Erythroblast (primary cell): ENCODE measurements at regions not wholly inside any gene's neighbourhood (a gene's known extent, or its start where the extent isn't known, plus 50 kb on each side); places are given as distances from the start of the nearest gene placed in this dataset.

Source experiments
- DNase-seq, 2 experiments: peaks; one replicate each; lab custom pipeline; 2025; lab: John Stamatoyannopoulos, UW
- GATA1 ChIP-seq: IDR thresholded peaks from 2 replicates; pipeline ENCODE4 v1.6.1; 2011; ENCODE audit warnings: low read depth, mild to moderate bottlenecking, control low read depth, low read length, moderate library complexity
- POLR2A ChIP-seq: IDR thresholded peaks from 2 replicates; pipeline ENCODE4 v1.6.1; 2011; ENCODE audit warnings: mild to moderate bottlenecking, low read length

DNA sequence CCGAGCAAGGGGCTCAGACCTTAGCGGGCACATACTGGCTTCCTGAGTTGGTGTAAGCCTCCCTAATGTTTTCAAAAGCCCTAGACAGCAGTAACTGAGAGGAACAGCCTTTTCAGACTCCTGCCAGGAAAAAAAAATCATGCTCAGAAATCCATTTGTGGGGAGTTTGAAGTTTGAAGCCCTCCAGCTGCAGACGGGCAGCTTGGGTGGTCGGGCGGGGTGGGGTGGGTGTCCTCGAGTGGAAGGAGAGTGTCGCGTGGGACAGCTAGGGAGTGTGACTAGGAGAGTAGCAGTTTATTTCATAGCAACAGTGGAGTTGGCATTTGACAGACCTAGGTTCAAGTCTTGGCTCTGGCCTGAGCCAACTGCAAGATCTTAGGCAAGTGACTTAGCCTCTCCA, 90.7 kb upstream of the PITX1 start:
- TF ChIP-seq GATA1 (no peak), POLR2A (no peak)
- no peak for DNase-seq

DNA sequence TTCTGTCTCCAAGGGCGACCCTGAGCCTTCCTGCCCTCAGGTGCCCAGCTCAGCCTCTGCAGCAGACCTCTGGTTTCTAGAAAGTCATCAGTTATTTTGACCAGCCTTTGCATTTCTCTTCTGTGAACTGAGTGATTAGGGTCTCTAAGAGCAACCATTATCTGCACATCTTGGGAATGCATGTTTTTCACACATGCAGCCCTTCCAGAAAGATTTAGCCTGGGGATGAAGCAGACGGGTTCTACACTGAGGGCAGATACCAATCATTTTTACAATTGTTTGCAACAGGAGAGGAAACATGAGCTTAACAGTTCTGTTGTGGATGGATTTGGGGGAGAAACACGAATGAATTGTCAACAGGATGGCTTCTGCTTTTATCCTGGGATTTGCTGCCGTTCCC, 90.1 kb upstream of the PITX1 start:
- no peak for DNase-seq
- TF ChIP-seq POLR2A: no peak
- no peak for TF ChIP-seq GATA1

DNA sequence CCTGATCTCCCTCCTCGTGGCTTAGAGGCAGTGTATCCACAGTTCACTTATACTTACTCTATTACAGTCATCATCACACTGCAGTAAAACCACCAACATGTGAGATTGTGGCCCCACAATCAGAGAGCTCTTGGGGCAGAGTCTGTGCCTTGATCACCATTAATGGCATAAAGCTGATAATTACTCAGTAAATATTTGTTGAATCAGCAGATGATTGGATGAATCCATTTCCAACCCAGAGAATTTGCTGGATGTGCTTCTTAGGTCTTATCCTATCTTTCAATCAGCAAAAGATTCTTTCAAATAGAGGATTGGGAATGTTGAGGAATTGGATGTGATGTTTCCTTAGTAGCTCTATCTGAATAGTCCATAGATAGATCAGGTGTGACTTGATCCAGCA, 88.8 kb upstream of the PITX1 start:
- TF ChIP-seq POLR2A (no peak), GATA1 (no peak)
- no peak for DNase-seq

DNA sequence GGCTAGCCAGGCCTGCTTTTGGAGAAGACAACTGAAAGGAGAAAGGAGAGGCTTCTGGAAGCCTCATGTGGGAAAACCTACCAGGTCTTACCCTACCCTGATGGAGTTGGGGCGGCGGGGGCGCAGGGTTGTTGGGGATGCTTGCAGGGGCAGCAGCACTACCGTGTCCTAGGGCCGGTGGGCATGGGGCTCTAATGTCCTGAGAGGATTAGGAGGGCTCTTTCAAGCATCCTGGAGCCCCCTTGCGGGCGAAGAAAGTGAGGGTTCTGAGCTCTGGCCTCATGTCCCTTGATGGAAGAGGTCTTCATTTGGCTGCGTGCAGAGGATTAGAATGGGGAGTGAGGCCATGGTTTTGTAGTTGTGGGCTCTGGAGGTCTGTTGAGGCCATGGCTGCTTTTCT, 86.9 kb upstream of the PITX1 start:
- TF ChIP-seq POLR2A: no peak
- TF ChIP-seq GATA1: no peak
- no peak for DNase-seq

DNA sequence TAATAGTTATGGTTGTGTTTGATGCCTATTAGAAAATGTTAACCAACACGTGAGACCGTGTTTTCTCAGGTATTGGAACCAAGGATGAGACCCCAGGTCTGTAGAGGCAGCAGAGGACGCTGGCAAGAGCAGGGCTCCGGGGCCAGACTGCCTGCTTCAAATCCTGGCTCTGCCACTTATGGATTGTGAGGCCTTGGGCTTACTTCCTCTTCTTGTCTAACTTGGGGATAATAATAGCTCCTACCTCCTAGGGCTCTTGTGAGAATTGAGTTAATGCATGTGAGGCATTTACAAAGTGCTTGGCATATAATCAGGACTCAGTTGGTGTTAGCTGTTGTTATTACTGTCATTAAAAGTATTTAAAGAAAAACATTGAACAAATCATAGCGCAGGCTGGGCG, 85.5 kb upstream of the PITX1 start:
- TF ChIP-seq POLR2A (no peak), GATA1 (no peak)
- DNase-seq: no peak

DNA sequence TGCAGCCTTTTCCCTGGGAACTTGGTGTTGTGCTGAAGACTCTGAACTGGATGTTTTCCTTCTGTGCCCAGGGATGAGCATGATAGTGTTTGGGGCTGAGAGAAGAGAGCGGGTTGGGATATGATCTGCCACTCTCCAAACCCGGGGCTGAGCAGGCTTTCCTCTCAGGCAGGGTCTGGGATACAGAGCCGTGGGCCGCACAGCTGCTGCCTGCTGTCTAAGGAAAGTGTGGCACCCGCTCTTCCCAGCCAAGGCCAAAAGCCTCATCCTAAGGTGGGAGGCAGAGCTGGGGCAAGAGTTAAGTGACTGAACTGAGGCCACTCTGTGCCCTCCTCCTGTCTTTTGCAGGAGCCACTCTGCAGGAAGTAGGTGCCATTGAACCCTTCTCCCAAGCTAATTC, 83.6 kb upstream of the PITX1 start:
- TF ChIP-seq POLR2A (no peak), GATA1 (no peak)
- DNase-seq: no peak

DNA sequence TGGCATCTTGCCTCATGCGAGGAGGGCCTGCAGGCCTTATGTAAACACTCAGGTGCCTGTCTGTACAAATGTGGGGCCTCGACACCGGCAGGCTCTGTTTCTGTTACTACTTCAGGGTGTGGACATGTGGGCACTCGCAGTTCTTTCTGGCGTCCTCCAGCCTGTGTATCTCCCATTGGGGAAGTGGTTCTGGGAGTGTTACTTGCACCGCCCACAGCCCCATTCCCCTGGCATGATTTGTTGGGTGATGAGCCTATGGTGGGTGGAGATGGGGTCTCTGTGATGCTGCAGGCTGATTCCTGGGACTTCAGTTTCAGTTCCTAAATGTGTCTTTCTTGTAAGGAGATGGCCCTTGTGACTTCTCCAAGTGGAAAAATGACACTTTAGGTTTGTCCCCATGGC, 82.1 kb upstream of the PITX1 start:
- DNase-seq: no peak
- TF ChIP-seq GATA1: no peak

DNA sequence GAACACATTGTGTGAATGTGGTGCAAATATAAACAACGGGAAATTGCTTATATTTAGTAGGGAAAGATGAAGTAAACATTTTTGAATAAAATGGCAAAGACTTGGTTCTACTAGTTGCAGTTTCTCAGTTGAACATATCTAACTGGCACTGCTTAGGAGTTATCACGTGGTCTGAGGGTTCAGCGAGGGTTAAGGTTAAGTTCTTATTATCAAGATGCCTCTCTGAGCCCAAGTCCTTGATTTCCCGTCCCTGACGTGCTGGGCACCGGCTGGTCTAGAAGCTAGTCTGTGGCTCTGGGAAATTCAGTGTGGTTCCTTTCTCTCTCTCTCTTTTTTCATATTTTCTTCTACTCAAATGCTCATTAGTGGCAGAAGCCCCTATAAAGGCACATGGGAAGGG, 81.6 kb upstream of the PITX1 start:
- no peak for TF ChIP-seq GATA1
- no peak for TF ChIP-seq POLR2A
- DNase-seq: no peak

DNA sequence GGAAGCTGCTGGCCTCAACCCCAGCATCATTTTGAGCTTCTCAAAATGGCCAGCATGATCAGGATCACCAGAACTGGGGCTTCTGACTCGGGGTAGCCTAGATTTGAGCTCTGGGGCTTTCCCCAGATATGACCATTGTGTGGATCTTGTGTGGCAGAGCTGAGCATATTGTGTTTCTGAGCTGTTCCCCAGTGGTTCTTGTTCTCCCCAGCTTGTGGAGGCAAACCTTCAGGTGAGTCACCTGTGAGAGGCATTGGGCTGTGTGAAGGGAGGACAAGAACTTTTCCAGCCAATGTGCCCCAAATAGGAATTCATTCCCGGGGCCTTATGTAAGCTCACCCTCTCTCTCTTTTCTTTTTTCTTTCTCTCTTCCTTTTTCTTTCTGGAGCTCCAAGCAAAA, 80.7 kb upstream of the PITX1 start:
- DNase-seq: no peak
- TF ChIP-seq POLR2A (no peak), GATA1 (no peak)

DNA sequence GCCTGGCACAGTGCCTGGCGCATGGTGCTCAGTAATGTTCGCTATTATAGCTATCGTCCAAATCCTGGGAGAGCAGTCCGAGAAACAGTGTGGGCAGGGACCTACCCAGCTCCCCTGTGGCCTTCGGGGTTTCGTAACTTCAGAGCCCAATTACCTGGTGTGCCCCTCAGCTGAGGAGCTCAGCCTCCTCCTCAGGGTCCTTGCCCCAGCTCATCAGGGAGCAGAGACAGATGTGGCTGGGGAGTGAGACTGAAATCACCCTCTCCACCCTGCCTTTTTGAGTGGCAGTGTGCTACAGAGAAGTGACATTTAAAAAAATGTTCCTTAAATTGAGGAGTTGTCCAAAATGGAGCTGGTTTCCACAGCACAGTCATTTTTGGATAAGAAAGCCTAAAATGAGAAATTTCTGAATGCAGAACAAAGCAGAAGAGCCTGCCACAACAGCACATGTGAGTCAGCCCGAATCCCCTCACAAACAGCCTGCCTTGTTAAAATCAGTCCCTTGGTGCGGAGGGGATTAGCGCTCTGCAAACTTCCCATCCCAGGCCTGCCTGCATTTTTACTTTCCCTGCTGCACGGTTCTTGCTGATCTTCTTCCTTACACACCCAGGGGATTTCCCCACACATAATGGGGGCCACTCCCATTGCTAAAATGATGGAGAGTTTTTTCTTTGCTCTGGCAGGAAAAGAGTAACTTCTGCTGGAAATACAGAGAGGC, 78.1 kb upstream of the PITX1 start:
- TF ChIP-seq GATA1 (no peak), POLR2A (no peak)
- no peak for DNase-seq

DNA sequence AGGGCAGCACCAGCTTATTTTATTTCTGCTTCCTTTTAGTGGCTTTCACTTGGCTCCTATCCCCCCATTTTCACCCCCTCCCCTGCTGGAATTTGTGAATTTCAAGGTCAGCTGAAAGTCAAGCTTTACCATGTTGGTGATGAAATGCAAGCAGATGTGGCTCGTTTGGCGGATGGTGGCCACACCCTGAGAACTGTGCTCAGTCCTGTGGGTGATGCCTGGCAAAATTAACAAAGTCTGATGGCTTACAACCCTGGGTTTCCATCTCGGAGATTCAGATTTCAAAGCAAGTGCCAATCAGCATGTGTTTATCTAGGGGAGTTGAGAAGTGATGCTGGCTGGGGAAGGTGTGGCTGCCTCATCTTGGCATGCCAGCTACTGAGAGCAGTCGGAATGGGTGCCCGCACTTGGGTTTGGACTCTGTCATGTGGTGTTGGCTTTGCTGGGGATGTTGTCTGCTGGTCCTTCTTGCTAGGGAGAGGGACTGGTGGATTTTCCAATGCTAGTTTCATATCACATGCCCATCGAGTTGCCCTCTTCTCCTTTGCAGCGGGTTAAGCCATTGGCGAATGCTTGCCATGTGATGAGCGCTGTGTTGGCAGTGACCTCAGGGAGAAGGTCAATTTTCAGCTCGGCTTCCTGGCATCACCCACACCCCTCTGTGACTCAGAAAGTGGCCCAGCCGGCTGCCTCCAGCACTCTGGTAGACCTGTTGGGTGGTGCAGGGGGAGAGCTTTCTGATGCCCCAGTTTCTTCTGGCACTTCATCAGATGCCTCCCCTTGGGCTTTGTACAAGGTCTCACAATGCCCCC, 77.0 kb upstream of the PITX1 start:
- DNase-seq: no peak
- TF ChIP-seq GATA1 (no peak), POLR2A (no peak)

DNA sequence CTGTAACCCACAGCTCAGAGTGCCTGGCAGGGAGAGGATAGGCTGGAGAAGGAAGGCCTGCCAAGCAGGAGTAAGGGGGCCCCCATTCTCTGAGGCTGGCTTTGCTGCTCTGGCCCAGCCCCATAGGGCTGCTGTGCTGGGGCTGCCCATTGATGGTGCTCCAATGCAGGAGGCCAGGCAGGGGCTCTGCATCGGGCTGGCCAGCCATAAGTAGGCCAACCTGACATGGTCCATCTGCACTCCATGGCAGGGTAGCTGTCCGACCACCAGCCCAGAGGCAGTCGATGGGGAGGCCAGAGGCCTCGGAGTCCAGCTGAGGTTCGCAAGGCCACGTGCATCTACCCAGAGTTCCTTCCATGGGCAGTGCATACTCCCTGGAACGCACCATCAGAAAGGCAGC, 75.0 kb upstream of the PITX1 start:
- DNase-seq: no peak
- TF ChIP-seq GATA1 (no peak), POLR2A (no peak)

DNA sequence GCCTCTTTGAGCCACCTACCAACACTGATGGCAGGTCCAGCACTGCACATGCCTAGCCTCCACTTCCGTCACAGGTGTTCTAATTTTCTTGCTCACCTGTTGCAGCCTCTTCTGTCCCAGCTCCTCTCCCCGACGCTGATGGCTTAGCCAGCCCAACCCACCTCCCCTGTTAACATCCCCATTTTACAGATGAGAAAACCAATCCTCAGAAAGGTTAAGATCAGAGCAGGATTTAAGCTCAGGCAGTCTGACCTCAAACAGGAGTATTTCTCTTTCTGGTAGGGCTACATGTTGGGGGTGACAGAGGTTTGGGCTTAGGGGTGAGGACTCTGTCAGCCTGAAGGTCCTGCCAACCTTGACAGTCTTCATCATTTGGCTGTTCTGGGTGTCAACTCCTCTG, 74.5 kb upstream of the PITX1 start:
- TF ChIP-seq GATA1 (no peak), POLR2A (no peak)
- no peak for DNase-seq

DNA sequence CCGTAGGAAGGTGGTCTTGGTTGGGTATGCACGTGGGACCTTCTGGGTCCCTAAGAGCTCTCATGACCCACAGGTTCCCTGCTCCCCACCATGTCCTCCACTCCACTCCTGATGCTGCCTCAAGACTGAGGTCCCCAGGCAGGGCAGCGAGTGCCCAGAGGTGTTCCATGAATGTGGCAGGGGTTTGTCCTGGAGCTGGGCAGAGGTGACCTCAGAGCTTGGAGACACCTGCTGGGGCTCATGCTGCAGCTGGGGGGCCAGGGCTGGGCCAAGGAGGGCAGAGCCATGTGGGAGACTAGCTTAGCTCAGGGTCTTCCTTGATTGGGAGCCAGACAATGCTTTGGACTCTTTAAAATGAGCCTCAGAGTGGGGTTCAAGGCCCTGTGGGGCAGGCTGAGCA, 74.0 kb upstream of the PITX1 start:
- no peak for DNase-seq
- no peak for TF ChIP-seq POLR2A
- TF ChIP-seq GATA1: no peak
